ENCODE measurements at regions not wholly inside any gene's neighbourhood (a gene's known extent, or its start where the extent isn't known, plus 50 kb on each side); places are given as distances from the start of the nearest gene placed in this dataset.

DNA sequence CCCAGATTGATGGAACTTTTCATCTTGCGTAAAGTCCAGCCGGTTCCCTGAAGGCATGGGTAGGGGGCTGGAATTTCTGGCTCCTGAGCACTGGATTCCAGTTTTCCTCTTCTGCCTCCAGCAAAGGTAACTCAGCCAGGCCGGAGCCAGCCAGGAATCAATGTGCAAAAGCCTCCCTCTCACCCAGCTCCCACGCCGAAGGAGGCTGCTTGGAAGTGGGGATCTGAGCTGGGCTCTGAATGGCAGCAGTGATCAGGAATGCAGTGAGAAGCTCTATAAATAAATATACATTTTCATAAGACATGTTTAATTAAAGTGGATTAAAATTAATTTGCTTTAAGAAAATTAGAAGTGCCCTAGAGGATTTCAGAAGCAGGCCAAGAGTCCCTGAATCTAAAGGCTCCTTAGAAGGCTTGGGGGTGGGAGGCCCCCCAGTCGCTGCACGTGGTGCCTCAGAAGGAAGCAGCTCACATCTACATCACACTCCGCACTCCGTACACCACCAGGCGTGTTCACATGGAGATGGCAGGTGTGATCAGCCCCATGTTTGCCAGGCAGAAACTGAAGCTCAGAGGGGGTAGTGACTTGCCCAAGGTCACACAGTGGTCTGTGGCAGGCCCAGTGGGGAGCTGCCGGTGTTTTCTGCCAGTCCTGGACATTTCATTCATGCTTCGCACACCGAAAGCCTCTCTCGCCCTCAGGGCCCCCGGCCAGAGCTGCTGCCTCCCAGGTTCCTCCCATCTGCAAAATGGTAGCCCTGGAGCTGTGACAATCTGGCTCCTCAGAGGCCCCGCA lies 148.6 kb upstream of the LINGO1 start (continued):
- TF ChIP-seq CTCF (IDR thresholded peaks at IDR 0.05; ENCODE audit: control extremely low read depth in 1 of 3, insufficient read depth in 1 of 3, low read depth in 1 of 3, low read length in 3 of 3), result no peak; a peak in 1 of 4 replicates
- TF ChIP-seq CBX5 (IDR thresholded peaks at IDR 0.05; ENCODE audit: low read depth, low read length), result no peak
- no peak for TF ChIP-seq ZNF274 (IDR thresholded peaks at IDR 0.05; ENCODE audit: borderline replicate concordance, extremely low read depth, low read length)

Measured in H1 (cell line).